ENCODE measurements at regions not wholly inside any gene's neighbourhood (a gene's known extent, or its start where the extent isn't known, plus 50 kb on each side); places are given as distances from the start of the nearest gene placed in this dataset.

- no peak for TF ChIP-seq ATF2 (IDR thresholded peaks at IDR 0.05; ENCODE audit: low read length)
- TF ChIP-seq POLR2AphosphoS5 (IDR thresholded peaks at IDR 0.05; ENCODE audit: low read length): no peak
- no peak for TF ChIP-seq DPF2 (IDR thresholded peaks at IDR 0.05)
- TF ChIP-seq PAX5 (IDR thresholded peaks at IDR 0.05; ENCODE audit: borderline replicate concordance, low read depth, low read length): no peak
These were observed 1522.9 kb upstream of the WWC1 start (continued) for GRCh38 chr5:166768536-166768935.

GRCh38 chr5:166772770-166773169 is 1518.7 kb upstream of the WWC1 start:
- H3K79me2 ChIP-seq (ENCODE audit: control insufficient read depth, insufficient read depth, low read length): no peaks in the 10 kb centered on the region
- no peaks in the 10 kb centered on the region for H4K20me1 ChIP-seq (ENCODE audit: control insufficient read depth, insufficient read depth)
- H3K4me3 ChIP-seq: no peak overlapping the region
- no peaks in the 10 kb centered on the region for H3K27me3 ChIP-seq (replicated peaks in 1 of 2; ENCODE audit: control insufficient read depth in 2 of 2, insufficient read depth in 2 of 2, low read length in 1 of 2)
- CTCF ChIA-PET: no interaction called here
- H2AFZ ChIP-seq (ENCODE audit: control insufficient read depth, low read depth, low read length): no peak overlapping the region
- no peaks in the 10 kb centered on the region for H3K9me3 ChIP-seq (replicated peaks; ENCODE audit: control insufficient read depth, insufficient read depth, low read length)
- POLR2A ChIA-PET: no interaction called here
- intact Hi-C loops (cut with micrococcal nuclease; ENCODE audit: unreplicated experiment) (no loop called here), in situ Hi-C loops (cut with MboI) (no loop called here)
- no peak for ATAC-seq
- 31% methylated on average over 1 of the region's 1 CpG for WGBS (ENCODE audit: insufficient coverage, insufficient replicate concordance, low lambda C conversion rate, missing lambda C conversion rate)
- H3K4me2 ChIP-seq (ENCODE audit: control insufficient read depth, insufficient read depth): no peak overlapping the region
- SMC1A ChIA-PET (ENCODE audit: uncharacterized antibody, unreplicated experiment): no interaction called here
- TF ChIP-seq HDAC6 (IDR thresholded peaks at IDR 0.05; ENCODE audit: unreplicated experiment): no peak
- TF ChIP-seq SIN3A (IDR thresholded peaks at IDR 0.05; ENCODE audit: low read depth, low read length): no peak
- no peak for TF ChIP-seq DPF2 (IDR thresholded peaks at IDR 0.05)
- no peak for TF ChIP-seq IRF3 (IDR thresholded peaks at IDR 0.05)
- TF ChIP-seq SMAD5 (IDR thresholded peaks at IDR 0.05; ENCODE audit: low read depth): no peak
- H3K9ac ChIP-seq (ENCODE audit: control insufficient read depth, insufficient read depth, low read length): no peak overlapping the region
- H3K36me3 ChIP-seq (ENCODE audit: control insufficient read depth in 2 of 2, insufficient read depth in 2 of 2, low read length in 1 of 2): no peaks in the 10 kb centered on the region
- FAIRE-seq: no peak
- no TSS peak for BruUV-seq (replicated peaks)
- RAD21 ChIA-PET (ENCODE audit: unreplicated experiment): no interaction called here
- DNase-seq (ENCODE audit: low read depth, low spot score): no peak
- no peak overlapping the region for H3K27ac ChIP-seq (ENCODE audit: control insufficient read depth, insufficient read depth)
- H3K4me1 ChIP-seq (ENCODE audit: control insufficient read depth, insufficient read depth, low read length): no peaks in the 10 kb centered on the region

Data from GM12878 (cell line).